ENCODE measurements at regions not wholly inside any gene's neighbourhood (a gene's known extent, or its start where the extent isn't known, plus 50 kb on each side); places are given as distances from the start of the nearest gene placed in this dataset.
"Not testable (repeated sequence)": the region's sequence is repeated elsewhere in the genome, so short reads cannot be mapped to it uniquely, and the experiment has no call there.

- WGBS, 2 donors, result 55 to 58% methylated on average over 3 of the region's 3 CpGs
- intact Hi-C loops (cut with DNase I), result loop anchor here (5.0 to 10.0 kb wide), 3 partner anchors 487 to 937 kb away; no protein-coding TSS in a partner anchor
- Histone ChIP-seq H3K4me1 (ENCODE audit: control insufficient read depth in 1 of 2, insufficient read depth in 2 of 2, low read length in 2 of 2) (no peaks in the 10 kb centered on the region), H3K27me3 (ENCODE audit: control insufficient read depth in 1 of 2, insufficient read depth in 2 of 2, low read length in 1 of 2) (no peaks in the 10 kb centered on the region), H3K9me3 (ENCODE audit: control insufficient read depth, low read length) (no peaks in the 10 kb centered on the region), H3K4me3 (ENCODE audit: low read length in 2 of 2) (no peak overlapping the region), H3K27ac (ENCODE audit: low read depth in 1 of 2, low read length in 2 of 2) (no peak overlapping the region), H3K36me3 (ENCODE audit: control insufficient read depth in 1 of 2, insufficient read depth in 2 of 2, low read length in 1 of 2) (no peaks in the 10 kb centered on the region)
- ATAC-seq (ENCODE audit: low FRiP score) (no peak), DNase-seq (no peak)
These were observed 995.9 kb downstream of the MAT2B start for GRCh38 chr5:164501344-164501743.

DNA sequence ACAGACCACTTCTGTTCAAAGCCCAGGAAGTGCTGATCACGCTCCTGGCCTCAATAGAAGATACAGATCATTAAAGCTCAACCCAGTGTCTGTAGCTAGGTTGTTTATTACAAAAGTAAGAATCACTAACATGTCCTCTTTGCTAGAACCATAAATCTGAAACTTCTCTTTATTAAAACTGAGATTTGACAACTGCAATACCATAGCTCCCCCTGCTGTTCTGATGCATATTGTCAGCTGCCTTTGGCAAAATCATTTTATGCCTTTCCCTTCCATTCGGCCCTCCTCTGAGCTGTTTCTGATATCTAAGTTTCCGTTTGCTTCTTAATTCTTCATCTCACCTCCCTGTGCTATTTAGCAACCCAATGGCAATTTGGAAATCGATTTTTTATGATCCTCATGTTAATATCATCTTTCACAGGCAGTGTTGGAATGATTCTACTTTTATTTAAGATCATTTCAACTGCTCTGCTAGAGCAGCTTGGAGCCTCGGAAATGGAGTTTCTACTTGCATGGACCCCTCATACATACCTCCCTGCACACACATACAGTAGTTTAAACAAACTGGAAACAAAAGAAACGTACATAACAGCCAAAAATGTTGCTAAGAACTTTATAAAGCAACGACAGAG is 998.8 kb downstream of the MAT2B start:
- H3K9me3 ChIP-seq (ENCODE audit: control insufficient read depth, low read length), result no peaks in the 10 kb centered on the region
- DNase-seq (no peak), ATAC-seq (ENCODE audit: low FRiP score) (no peak)
- no peak overlapping the region for H3K4me3 ChIP-seq (ENCODE audit: low read length in 2 of 2)
- no peaks in the 10 kb centered on the region for H3K36me3 ChIP-seq (ENCODE audit: control insufficient read depth in 1 of 2, insufficient read depth in 2 of 2, low read length in 1 of 2)
- intact Hi-C loops (cut with DNase I), result loop anchor here (5.0 to 10.0 kb wide), 3 partner anchors 489 to 939 kb away; no protein-coding TSS in a partner anchor
- no peaks in the 10 kb centered on the region for H3K4me1 ChIP-seq (ENCODE audit: control insufficient read depth in 1 of 2, insufficient read depth in 2 of 2, low read length in 2 of 2)
- H3K27ac ChIP-seq (ENCODE audit: low read depth in 1 of 2, low read length in 2 of 2), result no peak overlapping the region
- H3K27me3 ChIP-seq (ENCODE audit: control insufficient read depth in 1 of 2, insufficient read depth in 2 of 2, low read length in 1 of 2), result no peaks in the 10 kb centered on the region
- WGBS, 2 donors, result 22 to 25% methylated on average over 7 of the region's 7 CpGs

- no peaks in the 10 kb centered on the region for H3K4me1 ChIP-seq (ENCODE audit: control insufficient read depth in 1 of 2, insufficient read depth in 2 of 2, low read length in 2 of 2)
- intact Hi-C loops (cut with DNase I), result loop anchor here (5.0 to 10.0 kb wide), 3 partner anchors 491 to 941 kb away; no protein-coding TSS in a partner anchor
- H3K36me3 ChIP-seq (ENCODE audit: control insufficient read depth in 1 of 2, insufficient read depth in 2 of 2, low read length in 1 of 2), result no peaks in the 10 kb centered on the region
- no peaks in the 10 kb centered on the region for H3K9me3 ChIP-seq (ENCODE audit: control insufficient read depth, low read length)
- no peaks in the 10 kb centered on the region for H3K27me3 ChIP-seq (ENCODE audit: control insufficient read depth in 1 of 2, insufficient read depth in 2 of 2, low read length in 1 of 2)
- no peak for DNase-seq
- no peak overlapping the region for H3K27ac ChIP-seq (ENCODE audit: low read depth in 1 of 2, low read length in 2 of 2)
- ATAC-seq (ENCODE audit: low FRiP score), result no peak
- no peak overlapping the region for H3K4me3 ChIP-seq (ENCODE audit: low read length in 2 of 2)
- WGBS, 2 donors, result 55 to 57% methylated on average over 4 of the region's 4 CpGs
These were observed 1000.4 kb downstream of the MAT2B start for GRCh38 chr5:164505791-164506190.

DNA sequence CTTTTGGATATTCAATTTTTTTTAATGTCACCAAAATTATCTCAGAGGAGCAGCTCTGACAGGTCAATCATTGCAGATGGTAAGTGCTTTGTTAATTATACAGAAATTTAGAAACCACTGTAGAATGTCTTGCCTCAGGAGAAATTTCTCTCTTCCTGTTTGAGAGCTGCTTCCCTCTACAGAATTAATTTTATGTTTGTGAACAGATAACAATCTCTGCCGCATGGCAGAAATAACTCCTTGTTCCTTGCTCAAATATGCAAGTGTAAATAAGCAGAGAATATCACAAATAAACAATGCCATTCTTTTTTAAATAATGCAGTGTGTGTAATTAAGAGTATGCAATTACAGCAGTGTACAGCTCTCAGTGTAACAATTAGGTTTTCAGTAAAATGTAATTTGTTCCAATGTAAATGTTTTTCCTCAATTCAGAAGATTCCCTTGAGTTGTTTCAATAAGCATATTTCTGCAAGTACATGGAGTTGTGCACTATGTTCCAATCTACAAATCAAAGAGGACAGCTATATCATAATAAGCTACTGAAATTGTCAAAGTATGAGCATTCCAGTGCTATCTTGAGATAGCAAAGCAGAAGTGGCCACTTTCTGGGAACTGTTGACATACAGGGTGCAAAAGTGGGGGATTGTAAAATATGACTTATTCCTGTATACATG is 1012.8 kb downstream of the MAT2B start:
- H3K9me3 ChIP-seq (ENCODE audit: control insufficient read depth, low read length), result no peaks in the 10 kb centered on the region
- no peaks in the 10 kb centered on the region for H3K4me1 ChIP-seq (ENCODE audit: control insufficient read depth in 1 of 2, insufficient read depth in 2 of 2, low read length in 2 of 2)
- ATAC-seq (ENCODE audit: low FRiP score), result no peak
- H3K4me3 ChIP-seq (ENCODE audit: low read length in 2 of 2), result no peak overlapping the region
- DNase-seq, result no peak
- intact Hi-C loops (cut with DNase I), result no loop called here
- 9 to 13% methylated on average over 1 of the region's 1 CpG for WGBS, 2 donors
- no peak overlapping the region for H3K27ac ChIP-seq (ENCODE audit: low read depth in 1 of 2, low read length in 2 of 2)
- H3K27me3 ChIP-seq (ENCODE audit: control insufficient read depth in 1 of 2, insufficient read depth in 2 of 2, low read length in 1 of 2), result no peaks in the 10 kb centered on the region
- no peaks in the 10 kb centered on the region for H3K36me3 ChIP-seq (ENCODE audit: control insufficient read depth in 1 of 2, insufficient read depth in 2 of 2, low read length in 1 of 2)

DNA sequence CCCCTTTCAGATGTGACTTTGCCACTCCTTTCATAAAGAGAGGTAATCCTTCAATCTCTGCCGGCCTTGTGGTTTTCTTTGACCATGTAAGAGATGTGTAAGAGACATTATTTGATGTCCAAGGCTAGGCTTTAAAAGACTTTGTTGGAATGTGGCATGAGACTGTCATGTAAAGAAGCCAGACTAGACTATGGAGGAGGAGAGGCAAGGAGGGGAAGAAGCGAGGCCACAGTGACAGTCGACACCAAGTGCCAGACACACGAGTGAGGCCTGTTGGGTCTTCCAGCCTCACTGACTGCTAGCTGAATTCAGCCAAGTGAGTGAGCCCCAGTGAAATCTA is 1013.3 kb downstream of the MAT2B start:
- DNase-seq (no peak), ATAC-seq (ENCODE audit: low FRiP score) (no peak)
- Histone ChIP-seq H3K9me3 (ENCODE audit: control insufficient read depth, low read length) (no peaks in the 10 kb centered on the region), H3K4me1 (ENCODE audit: control insufficient read depth in 1 of 2, insufficient read depth in 2 of 2, low read length in 2 of 2) (no peaks in the 10 kb centered on the region), H3K36me3 (ENCODE audit: control insufficient read depth in 1 of 2, insufficient read depth in 2 of 2, low read length in 1 of 2) (no peaks in the 10 kb centered on the region), H3K4me3 (ENCODE audit: low read length in 2 of 2) (no peak overlapping the region), H3K27ac (ENCODE audit: low read depth in 1 of 2, low read length in 2 of 2) (no peak overlapping the region), H3K27me3 (ENCODE audit: control insufficient read depth in 1 of 2, insufficient read depth in 2 of 2, low read length in 1 of 2) (no peaks in the 10 kb centered on the region)
- 48 to 53% methylated on average over 4 of the region's 4 CpGs for WGBS, 2 donors
- intact Hi-C loops (cut with DNase I), result no loop called here

- H3K4me1 ChIP-seq (ENCODE audit: control insufficient read depth in 1 of 2, insufficient read depth in 2 of 2, low read length in 2 of 2), result no peaks in the 10 kb centered on the region
- ATAC-seq (ENCODE audit: low FRiP score) (no peak), DNase-seq (no peak)
- WGBS, 2 donors, result 41 to 42% methylated on average over 4 of the region's 4 CpGs
- H3K4me3 ChIP-seq (ENCODE audit: low read length in 2 of 2), result no peak overlapping the region
- H3K36me3 ChIP-seq (ENCODE audit: control insufficient read depth in 1 of 2, insufficient read depth in 2 of 2, low read length in 1 of 2), result no peaks in the 10 kb centered on the region
- intact Hi-C loops (cut with DNase I), result no loop called here
- no peak overlapping the region for H3K27ac ChIP-seq (ENCODE audit: low read depth in 1 of 2, low read length in 2 of 2)
- H3K9me3 ChIP-seq (ENCODE audit: control insufficient read depth, low read length), result no peaks in the 10 kb centered on the region
- peaks cover 0 to 4% of the 10 kb centered on the region in 2 donors for H3K27me3 ChIP-seq (ENCODE audit: control insufficient read depth in 1 of 2, insufficient read depth in 2 of 2, low read length in 1 of 2)
These were observed 1026.9 kb downstream of the MAT2B start for GRCh38 chr5:164532235-164532900.

DNA sequence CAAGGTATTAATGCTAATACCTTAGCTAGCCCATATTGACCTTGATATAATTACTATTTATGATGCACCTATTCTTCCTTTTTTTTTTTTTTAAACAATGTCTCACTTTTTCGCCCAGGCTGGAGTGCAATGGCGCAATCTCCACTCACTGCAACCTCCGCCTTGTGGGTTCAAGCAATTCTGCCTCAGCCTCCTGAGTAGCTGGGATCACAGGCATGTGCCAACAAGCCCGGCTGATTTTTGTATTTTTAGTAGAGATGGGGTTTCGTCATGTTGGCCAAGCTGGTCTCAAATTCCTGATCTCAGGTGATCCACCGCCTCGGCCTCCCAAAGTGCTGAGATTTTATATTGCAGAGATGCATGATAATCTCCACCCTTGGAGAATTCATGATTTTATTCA is 1028.0 kb downstream of the MAT2B start:
- WGBS, 2 donors, result 87 to 88% methylated on average over 7 of the region's 7 CpGs

GRCh38 chr5:164540174-164540573 is 1034.8 kb downstream of the MAT2B start:
- ATAC-seq (ENCODE audit: low FRiP score), result no peak
- Histone ChIP-seq H3K27ac (ENCODE audit: low read depth in 1 of 2, low read length in 2 of 2) (no peak overlapping the region), H3K4me3 (ENCODE audit: low read length in 2 of 2) (no peak overlapping the region), H3K36me3 (ENCODE audit: control insufficient read depth in 1 of 2, insufficient read depth in 2 of 2, low read length in 1 of 2) (no peaks in the 10 kb centered on the region), H3K4me1 (ENCODE audit: control insufficient read depth in 1 of 2, insufficient read depth in 2 of 2, low read length in 2 of 2) (no peaks in the 10 kb centered on the region), H3K27me3 (ENCODE audit: control insufficient read depth in 1 of 2, insufficient read depth in 2 of 2, low read length in 1 of 2) (no peaks in the 10 kb centered on the region), H3K9me3 (ENCODE audit: control insufficient read depth, low read length) (no peaks in the 10 kb centered on the region)
- 57 to 58% methylated on average over 2 of the region's 2 CpGs for WGBS, 2 donors
- intact Hi-C loops (cut with DNase I), result no loop called here
- DNase-seq, result no peak

More for the DNA sequence above, 1028.0 kb downstream of the MAT2B start:
- H3K4me1 ChIP-seq (ENCODE audit: control insufficient read depth in 1 of 2, insufficient read depth in 2 of 2, low read length in 2 of 2); DNase-seq; H3K4me3 ChIP-seq (ENCODE audit: low read length in 2 of 2); H3K27ac ChIP-seq (ENCODE audit: low read depth in 1 of 2, low read length in 2 of 2); intact Hi-C loops (cut with DNase I); H3K36me3 ChIP-seq (ENCODE audit: control insufficient read depth in 1 of 2, insufficient read depth in 2 of 2, low read length in 1 of 2); H3K27me3 ChIP-seq (ENCODE audit: control insufficient read depth in 1 of 2, insufficient read depth in 2 of 2, low read length in 1 of 2); H3K9me3 ChIP-seq (ENCODE audit: control insufficient read depth, low read length); ATAC-seq (ENCODE audit: low FRiP score): not testable (repeated sequence)

DNA sequence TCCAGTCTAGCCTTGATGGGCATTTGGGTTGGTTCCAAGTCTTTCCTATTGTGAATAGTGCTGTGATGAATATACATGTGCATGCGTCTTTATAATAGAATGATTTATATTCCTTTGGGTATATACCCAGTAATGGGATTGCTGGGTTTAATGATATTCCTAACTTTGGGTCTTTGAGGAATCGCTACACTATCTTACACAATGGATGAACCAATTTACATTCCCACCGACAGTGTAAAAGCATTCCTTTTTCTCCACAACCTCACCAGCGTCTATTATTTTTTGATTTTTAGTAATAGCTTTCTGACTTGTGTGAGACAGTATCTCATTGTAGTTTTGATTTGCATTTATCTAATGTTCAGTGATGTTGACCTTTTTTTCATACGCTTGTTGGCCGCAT is 1040.1 kb downstream of the MAT2B start:
- no peaks in the 10 kb centered on the region for H3K4me1 ChIP-seq (ENCODE audit: control insufficient read depth in 1 of 2, insufficient read depth in 2 of 2, low read length in 2 of 2)
- no peaks in the 10 kb centered on the region for H3K36me3 ChIP-seq (ENCODE audit: control insufficient read depth in 1 of 2, insufficient read depth in 2 of 2, low read length in 1 of 2)
- 83% methylated on average over 6 of the region's 6 CpGs for WGBS, 2 donors
- ATAC-seq (ENCODE audit: low FRiP score), result no peak
- DNase-seq, result no peak
- no peaks in the 10 kb centered on the region for H3K27me3 ChIP-seq (ENCODE audit: control insufficient read depth in 1 of 2, insufficient read depth in 2 of 2, low read length in 1 of 2)
- H3K27ac ChIP-seq (ENCODE audit: low read depth in 1 of 2, low read length in 2 of 2), result no peak overlapping the region
- H3K4me3 ChIP-seq (ENCODE audit: low read length in 2 of 2), result no peak overlapping the region
- H3K9me3 ChIP-seq (ENCODE audit: control insufficient read depth, low read length), result no peaks in the 10 kb centered on the region
- intact Hi-C loops (cut with DNase I), result no loop called here

Measured in aorta (tissue), 5 donors.